Breast epithelium (tissue), 3 donors: ENCODE measurements at regions not wholly inside any gene's neighbourhood (a gene's known extent, or its start where the extent isn't known, plus 50 kb on each side); places are given as distances from the start of the nearest gene placed in this dataset.

Source experiments
- CTCF ChIP-seq, 3 donors: fragments of 450-650 bp; IDR thresholded peaks; one replicate each; pipeline ENCODE4 v1.5.1; 2016 to 2017; ENCODE audit warnings: antibody characterized with exemption in 3 of 3, mild to moderate bottlenecking in 3 of 3, moderate library complexity in 3 of 3
- POLR2A ChIP-seq: fragments of 450-650 bp; IDR thresholded peaks from one replicate; pipeline ENCODE4 v1.6.1; 2016; ENCODE audit warnings: antibody characterized with exemption, mild to moderate bottlenecking, moderate library complexity
- POLR2AphosphoS5 ChIP-seq, 3 donors: sonication (generic); formaldehyde crosslinking; IDR thresholded peaks; one replicate each; pipeline ENCODE4 v1.6.1; 2017; ENCODE audit warnings: antibody characterized with exemption in 3 of 3

DNA sequence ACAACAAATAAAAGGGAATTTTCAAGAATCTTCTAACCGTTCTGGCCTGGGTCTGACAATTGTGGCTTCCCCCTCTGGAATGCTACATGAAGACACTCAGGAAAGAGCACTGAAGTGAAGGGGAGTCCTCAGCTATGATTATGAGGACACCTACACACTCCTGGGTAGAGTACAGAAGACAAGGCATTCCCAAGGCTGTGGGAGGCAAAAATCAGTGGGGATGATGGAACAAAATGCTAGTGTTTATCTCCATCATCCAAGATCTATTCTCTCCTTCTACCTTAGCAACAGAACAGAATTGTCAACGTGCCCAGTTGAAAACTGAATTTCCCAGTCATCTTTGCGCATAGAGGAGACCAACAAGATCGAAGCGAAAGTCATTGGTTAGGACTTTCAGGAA is 130.1 kb upstream of the LARP1 start:
- TF ChIP-seq CTCF (IDR thresholded peaks at IDR 0.05) (no peak), POLR2AphosphoS5 (IDR thresholded peaks at IDR 0.05) (no peak), POLR2A (no peak)
